Epithelial cell of esophagus (primary cell): ENCODE measurements at regions not wholly inside any gene's neighbourhood (a gene's known extent, or its start where the extent isn't known, plus 50 kb on each side); places are given as distances from the start of the nearest gene placed in this dataset.

ENCODE experiments used
- DNase-seq: peaks from one replicate; pipeline ENCODE4 v3.0.0; 2010; ENCODE audit warnings: low read depth
- H3K4me3 ChIP-seq: 2 replicates; pipeline ENCODE4 v1.5.1; 2011; ENCODE audit warnings: mild to moderate bottlenecking, low read length, control low read depth
- CTCF ChIP-seq: IDR thresholded peaks from 2 replicates; pipeline ENCODE4 v1.5.1; 2011; ENCODE audit warnings: low read depth, mild to moderate bottlenecking, low read length, control low read depth, inconsistent platforms; ENCODE audit not compliant: insufficient read depth; ENCODE audit errors: missing control alignments

GRCh38 chr13:105928048-105928447, 607.4 kb downstream of the EFNB2 start:
- no peak for DNase-seq
- TF ChIP-seq CTCF = no peak
- no peak overlapping the region for H3K4me3 ChIP-seq

GRCh38 chr13:105925496-105925895, 610.0 kb downstream of the EFNB2 start:
- DNase-seq = peak; percentile 98
- TF ChIP-seq CTCF = no peak
- H3K4me3 ChIP-seq = no peak overlapping the region

- TF ChIP-seq CTCF = no peak
- no peak for DNase-seq
Measured at GRCh38 chr13:105921711-105922110, 613.8 kb downstream of the EFNB2 start.

GRCh38 chr13:105920370-105920769, 615.1 kb downstream of the EFNB2 start:
- no peak overlapping the region for H3K4me3 ChIP-seq
- DNase-seq = peak; percentile 89
- no peak for TF ChIP-seq CTCF

More at GRCh38 chr13:105921711-105922110, 613.8 kb downstream of the EFNB2 start:
- H3K4me3 ChIP-seq = no peak overlapping the region

- no peak overlapping the region for H3K4me3 ChIP-seq
- DNase-seq = peak; percentile 90
- no peak for TF ChIP-seq CTCF
Measured at GRCh38 chr13:105918842-105919741, 616.4 kb downstream of the EFNB2 start.

- no peak overlapping the region for H3K4me3 ChIP-seq
- no peak for TF ChIP-seq CTCF
- no peak for DNase-seq
Measured at GRCh38 chr13:105915146-105915850, 620.2 kb downstream of the EFNB2 start.
